ENCODE measurements at regions not wholly inside any gene's neighbourhood (a gene's known extent, or its start where the extent isn't known, plus 50 kb on each side); places are given as distances from the start of the nearest gene placed in this dataset.

- no peak for TF ChIP-seq ZFP36 (IDR thresholded peaks at IDR 0.05; ENCODE audit: low read depth, low read length, partially characterized antibody)
- TF ChIP-seq FOXM1 (IDR thresholded peaks at IDR 0.05; ENCODE audit: low read depth), result no peak
- TF ChIP-seq FOXM1 (CRISPR knock-in tag; IDR thresholded peaks at IDR 0.05; ENCODE audit: low read depth), result no peak
- no peak for TF ChIP-seq ZNF282 (CRISPR knock-in tag; IDR thresholded peaks at IDR 0.05)
- TF ChIP-seq EZH2 (IDR thresholded peaks at IDR 0.05; ENCODE audit: borderline replicate concordance, low read depth, low read length), result no peak
- no peak for TF ChIP-seq MEIS2 (IDR thresholded peaks at IDR 0.05; ENCODE audit: partially characterized antibody)
- TF ChIP-seq CTCF (IDR thresholded peaks at IDR 0.05 in 2 of 3, conservative IDR thresholded peaks at IDR 0.05 in 1 of 3; ENCODE audit: insufficient read depth in 2 of 3, low read depth in 1 of 3, low read length in 3 of 3), result no peak
- TF ChIP-seq MLLT1 (IDR thresholded peaks at IDR 0.05), result no peak
- no peak for TF ChIP-seq ZBTB8A (IDR thresholded peaks at IDR 0.05; ENCODE audit: partially characterized antibody)
Observed at GRCh38 chr9:82424599-82425120, 436.1 kb downstream of the SPATA31D1 start.

Measured in K562 (cell line).